Astrocyte of the spinal cord (primary cell): ENCODE measurements at regions not wholly inside any gene's neighbourhood (a gene's known extent, or its start where the extent isn't known, plus 50 kb on each side); places are given as distances from the start of the nearest gene placed in this dataset.

ENCODE experiments used
- DNase-seq: peaks from one replicate; pipeline ENCODE4 v3.0.0; 2011; ENCODE audit warnings: low read depth, low spot score
- H3K4me3 ChIP-seq: 2 replicates; pipeline ENCODE4 v1.5.1; 2011; ENCODE audit warnings: low read depth, mild to moderate bottlenecking, low read length, moderate library complexity
- in situ Hi-C: cut with HindIII; loops from 2 replicates; pipeline ENCODE4 v1.10.0; 2017; ENCODE audit warnings: low sequenced_read_pairs
- TF ChIP-seq, protein P1 (sequence below): IDR thresholded peaks from 2 replicates; pipeline ENCODE4 v1.5.1; 2012; ENCODE audit warnings: low read depth, mild to moderate bottlenecking, low read length, inconsistent platforms

DNA sequence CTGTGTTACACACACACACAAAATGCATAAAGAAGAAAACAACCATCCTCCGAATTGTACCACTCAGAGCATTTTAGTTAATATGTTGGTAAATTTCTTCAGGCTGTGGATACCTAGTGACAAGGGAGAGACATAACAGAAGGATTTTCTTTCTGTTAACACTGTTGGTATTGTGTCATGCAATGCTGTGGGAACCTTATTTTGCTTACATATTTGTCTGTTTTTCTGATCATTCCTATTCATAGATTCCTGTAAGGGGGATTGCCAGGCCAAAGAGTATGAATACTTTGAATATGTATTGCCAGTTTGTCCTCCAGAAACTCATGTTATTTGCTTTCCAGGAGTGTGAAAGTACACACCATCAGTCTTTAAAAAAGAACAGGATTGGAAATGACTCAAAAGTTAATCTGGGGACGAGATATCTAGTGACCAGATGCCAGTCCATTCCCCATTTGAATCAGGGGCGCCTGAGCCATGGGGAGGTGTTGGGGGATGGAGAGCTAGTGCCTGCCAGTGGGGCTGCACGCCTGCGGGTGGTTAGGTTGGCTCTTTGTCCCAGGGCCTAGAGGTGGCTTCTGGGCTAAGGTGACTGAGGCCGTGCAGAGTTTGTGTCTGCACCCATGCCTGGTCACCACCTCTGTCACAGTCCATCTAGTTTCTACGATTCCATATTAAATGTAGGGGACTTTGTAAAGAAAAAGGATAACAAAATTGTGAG lies 142.0 kb downstream of the PTPN20 start:
- DNase-seq, result no peak
- H3K4me3 ChIP-seq, result no peak overlapping the region
- TF ChIP-seq, protein P1, sequence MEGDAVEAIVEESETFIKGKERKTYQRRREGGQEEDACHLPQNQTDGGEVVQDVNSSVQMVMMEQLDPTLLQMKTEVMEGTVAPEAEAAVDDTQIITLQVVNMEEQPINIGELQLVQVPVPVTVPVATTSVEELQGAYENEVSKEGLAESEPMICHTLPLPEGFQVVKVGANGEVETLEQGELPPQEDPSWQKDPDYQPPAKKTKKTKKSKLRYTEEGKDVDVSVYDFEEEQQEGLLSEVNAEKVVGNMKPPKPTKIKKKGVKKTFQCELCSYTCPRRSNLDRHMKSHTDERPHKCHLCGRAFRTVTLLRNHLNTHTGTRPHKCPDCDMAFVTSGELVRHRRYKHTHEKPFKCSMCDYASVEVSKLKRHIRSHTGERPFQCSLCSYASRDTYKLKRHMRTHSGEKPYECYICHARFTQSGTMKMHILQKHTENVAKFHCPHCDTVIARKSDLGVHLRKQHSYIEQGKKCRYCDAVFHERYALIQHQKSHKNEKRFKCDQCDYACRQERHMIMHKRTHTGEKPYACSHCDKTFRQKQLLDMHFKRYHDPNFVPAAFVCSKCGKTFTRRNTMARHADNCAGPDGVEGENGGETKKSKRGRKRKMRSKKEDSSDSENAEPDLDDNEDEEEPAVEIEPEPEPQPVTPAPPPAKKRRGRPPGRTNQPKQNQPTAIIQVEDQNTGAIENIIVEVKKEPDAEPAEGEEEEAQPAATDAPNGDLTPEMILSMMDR, result no peak
- in situ Hi-C loops, result no loop called here

DNA sequence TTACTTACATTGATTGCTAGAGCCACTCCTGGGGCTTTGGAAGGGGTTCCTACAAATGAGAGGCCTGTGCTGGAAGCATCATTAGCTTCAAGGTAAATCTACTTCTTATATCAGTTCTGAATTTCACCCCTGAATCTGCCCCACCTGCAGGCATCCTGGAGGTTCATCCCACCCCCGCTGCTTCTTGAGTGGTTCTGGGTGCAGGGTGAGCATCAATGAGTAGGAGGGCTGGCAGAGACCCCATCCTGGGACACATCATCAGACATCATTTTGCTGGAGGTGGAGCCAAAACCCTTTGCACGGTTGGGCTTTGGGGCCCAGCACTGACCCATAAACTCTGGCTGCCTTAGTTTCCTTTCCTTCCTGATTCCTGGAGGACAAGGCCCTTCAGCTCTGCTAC lies 143.7 kb downstream of the PTPN20 start:
- TF ChIP-seq, protein P1, result no peak
- DNase-seq, result no peak
- H3K4me3 ChIP-seq, result no peak overlapping the region
- in situ Hi-C loops, result no loop called here

DNA sequence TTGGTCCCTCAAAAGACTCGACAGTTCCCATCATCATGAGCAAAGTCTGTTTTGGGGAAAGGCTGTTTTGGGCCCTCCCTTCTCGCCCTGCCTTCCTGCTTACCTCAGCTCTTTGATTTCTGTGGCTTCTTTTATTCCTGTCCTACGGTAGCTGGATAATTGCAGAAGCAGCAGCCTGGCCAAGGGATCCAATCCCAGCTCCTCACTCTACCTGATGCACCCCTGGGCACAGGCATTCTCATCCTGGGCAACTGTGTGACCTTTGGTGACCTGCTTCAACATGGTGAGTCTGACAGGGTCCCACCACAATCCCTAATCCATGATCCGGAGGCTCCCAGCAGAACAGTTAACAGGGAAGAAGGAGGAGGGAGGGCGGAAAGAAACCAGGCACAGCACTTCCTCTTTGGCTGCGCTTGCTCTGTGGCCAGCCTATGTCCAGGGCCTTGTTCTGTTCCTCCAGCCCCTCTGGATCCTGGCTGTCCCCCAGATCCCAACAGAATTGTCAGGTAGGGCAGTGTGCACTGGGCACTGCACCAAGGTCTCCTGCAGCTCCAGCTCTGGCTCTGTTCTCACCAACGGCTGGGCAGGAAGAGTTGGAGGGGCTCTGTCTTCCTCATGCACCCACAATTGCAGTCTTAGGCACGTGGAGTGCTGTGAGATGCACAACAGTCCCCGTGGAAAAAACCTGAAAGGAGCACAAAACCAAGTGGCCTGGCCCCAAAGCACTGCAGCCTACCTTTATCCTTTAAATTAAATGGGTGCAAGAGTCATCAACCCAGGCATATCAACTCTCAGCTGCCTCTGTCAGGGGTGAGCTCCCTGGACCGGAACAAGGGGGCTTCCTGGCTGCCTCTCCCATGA lies 144.4 kb downstream of the PTPN20 start:
- H3K4me3 ChIP-seq, result no peak overlapping the region
- TF ChIP-seq, protein P1, result no peak
- DNase-seq, result no peak
- in situ Hi-C loops, result no loop called here

DNA sequence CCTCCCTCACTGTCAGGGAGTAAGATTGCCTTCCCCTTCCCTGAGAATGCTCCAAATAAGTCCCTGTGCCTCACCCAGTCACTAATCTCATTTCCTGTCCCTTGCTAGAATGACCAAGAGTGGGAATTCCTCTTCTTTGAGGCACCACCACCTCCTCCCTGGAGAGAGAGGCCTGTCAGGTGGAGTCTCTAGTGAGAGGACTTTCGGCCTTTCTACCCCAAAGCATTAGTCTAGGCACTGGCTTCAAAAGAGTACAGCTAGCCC lies 145.0 kb downstream of the PTPN20 start:
- DNase-seq, result no peak
- H3K4me3 ChIP-seq, result no peak overlapping the region
- TF ChIP-seq, protein P1, result no peak
- in situ Hi-C loops, result no loop called here

DNA sequence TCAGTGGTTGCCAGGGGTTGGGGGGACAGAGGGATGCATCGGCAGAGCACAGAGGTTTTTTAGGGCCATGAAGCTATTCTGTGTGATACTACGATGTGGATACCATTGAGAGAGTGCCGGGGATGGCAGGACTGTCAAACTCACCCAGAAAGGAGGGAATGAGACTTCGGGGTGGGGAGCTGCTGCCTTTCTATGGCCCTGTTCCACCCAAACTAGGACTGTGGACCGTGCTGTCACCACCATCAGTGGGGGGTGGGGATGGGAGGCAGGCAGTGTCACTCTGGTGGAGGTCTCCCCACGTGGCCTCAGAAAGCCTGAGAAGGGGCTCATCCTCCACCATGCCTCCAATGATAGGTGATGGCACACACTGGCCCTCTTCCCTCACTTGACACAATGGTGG lies 146.2 kb downstream of the PTPN20 start:
- in situ Hi-C loops, result no loop called here
- TF ChIP-seq, protein P1, result no peak
- no peak overlapping the region for H3K4me3 ChIP-seq
- DNase-seq, result no peak

DNA sequence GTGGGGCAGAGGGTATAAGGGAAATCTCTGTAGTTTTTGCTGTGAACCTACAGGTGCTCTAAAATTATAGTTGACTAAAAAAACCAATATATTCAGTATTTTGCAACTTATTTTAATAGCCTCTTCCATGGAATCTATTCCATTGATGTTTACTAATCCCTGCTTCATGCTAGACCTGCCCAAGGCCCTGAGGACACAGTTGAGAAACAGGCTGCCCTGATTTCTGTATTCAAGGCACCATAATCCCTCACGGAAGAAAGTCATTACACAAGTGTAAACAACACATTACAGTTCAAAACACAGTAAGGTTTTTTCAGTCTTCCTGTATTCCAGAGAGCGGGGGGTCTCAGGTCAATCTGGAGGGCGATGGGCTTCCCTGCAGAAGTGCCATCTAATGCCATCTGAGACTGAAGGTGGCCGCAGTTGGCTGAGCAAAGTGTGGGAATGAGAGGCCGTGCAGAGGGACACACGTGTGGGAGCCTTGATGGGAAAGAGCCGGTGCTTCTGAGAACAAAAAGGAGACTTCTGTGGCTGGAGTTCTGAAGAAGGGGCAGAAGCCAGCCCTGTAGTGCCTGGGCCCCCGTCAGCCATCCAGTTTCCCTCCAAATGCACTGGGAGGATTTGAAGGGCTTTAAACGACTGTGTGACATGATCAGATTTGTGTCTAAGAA lies 146.9 kb downstream of the PTPN20 start:
- in situ Hi-C loops, result no loop called here
- no peak for DNase-seq

More for the DNA sequence above, 146.9 kb downstream of the PTPN20 start:
- H3K4me3 ChIP-seq, result no peak overlapping the region
- TF ChIP-seq, protein P1, result no peak
